HG02884 (cell line): ENCODE measurements at regions not wholly inside any gene's neighbourhood (a gene's known extent, or its start where the extent isn't known, plus 50 kb on each side); places are given as distances from the start of the nearest gene placed in this dataset.

Source experiments
- ATAC-seq: cut with Tn5 transposase; IDR thresholded peaks from one replicate; pipeline ENCODE4 v1.9.1; 2021; ENCODE audit warnings: mild to moderate bottlenecking, moderate library complexity; ENCODE audit not compliant: unreplicated experiment

GRCh38 chr2:21386666-21387065 is 262.9 kb downstream of the TDRD15 start:
- no peak for ATAC-seq

DNA sequence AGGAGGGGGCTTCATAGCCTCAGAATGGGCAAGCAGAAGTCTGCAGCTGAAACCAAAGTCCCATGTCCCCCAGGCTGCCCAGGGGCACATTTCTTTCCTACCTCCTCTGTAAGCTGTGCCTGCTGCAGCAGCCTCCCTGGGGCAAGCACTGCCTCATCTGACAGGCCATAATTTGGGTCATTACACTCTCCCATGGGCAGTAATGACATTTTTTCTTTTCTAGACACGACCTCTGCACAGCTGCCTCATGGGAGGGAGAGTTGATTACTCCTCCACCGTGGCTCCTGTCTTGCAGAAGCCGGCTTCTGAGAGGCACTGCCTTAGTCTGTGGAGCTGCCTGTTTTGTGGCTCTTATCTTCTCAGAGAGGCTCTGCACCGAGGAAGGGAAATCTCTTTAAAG is 268.9 kb downstream of the TDRD15 start:
- ATAC-seq: no peak

- ATAC-seq: no peak
Measured at GRCh38 chr2:21393173-21393572, 269.4 kb downstream of the TDRD15 start.

- ATAC-seq: no peak
Measured at GRCh38 chr2:21395366-21395765, 271.6 kb downstream of the TDRD15 start.

GRCh38 chr2:21396252-21396651 is 272.5 kb downstream of the TDRD15 start:
- no peak for ATAC-seq

GRCh38 chr2:21401022-21401698 is 277.4 kb downstream of the TDRD15 start:
- no peak for ATAC-seq

DNA sequence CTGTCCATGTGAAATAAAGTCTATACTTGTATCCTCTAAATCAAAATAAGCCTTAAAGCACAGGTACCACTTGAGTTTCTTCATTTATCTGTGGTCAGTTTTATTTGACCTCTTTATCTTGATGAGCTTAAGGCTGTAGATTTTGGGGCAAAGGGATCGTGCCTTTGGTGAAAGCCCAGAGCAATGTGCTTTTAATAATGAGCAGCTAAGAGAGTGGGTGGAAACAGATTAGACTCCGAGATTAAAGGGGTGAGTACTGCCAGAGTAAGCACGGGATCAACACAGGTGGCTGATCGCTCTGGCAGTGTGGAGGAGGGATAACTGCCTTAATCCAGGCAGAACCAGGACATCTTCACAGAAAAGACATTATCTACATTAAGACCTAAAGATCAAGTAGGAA is 280.4 kb downstream of the TDRD15 start:
- no peak for ATAC-seq

DNA sequence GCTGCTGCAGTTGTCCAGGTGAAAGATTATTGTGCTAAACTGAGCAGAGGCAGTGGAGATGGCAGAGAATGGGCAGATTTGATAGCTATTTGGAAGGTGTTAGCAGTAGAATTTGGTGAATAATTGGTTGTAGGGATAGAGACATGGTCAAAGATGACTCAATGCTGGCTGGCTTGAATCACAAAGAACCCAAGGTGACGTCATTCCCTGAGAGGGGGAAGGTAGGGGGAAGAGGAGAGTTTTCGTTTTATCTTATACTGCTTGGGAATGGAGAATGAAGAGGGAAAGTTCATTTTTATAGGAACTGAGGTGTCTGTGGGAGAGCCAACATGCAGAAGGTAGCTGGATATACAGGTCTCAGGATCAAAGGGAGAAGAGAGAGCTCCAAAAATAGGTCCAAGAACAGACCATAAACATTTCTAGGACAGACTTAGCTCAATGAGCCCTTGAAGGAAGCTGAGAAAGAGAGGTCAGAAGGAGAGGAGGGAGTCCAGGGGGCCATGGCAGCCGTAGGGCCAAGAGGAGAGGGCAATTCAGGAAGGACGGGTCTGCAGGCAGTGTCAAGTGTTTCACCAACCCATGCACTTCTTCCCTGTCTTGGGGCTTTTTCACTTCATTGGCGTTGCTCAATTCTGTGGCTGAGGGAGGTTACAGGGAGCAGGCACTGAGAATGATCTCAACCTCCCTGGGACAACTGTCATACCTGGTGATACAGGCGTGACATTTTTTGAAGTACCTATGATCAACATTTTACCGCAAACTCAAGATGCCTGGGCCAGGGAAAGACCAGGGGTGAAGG is 281.3 kb downstream of the TDRD15 start:
- no peak for ATAC-seq

DNA sequence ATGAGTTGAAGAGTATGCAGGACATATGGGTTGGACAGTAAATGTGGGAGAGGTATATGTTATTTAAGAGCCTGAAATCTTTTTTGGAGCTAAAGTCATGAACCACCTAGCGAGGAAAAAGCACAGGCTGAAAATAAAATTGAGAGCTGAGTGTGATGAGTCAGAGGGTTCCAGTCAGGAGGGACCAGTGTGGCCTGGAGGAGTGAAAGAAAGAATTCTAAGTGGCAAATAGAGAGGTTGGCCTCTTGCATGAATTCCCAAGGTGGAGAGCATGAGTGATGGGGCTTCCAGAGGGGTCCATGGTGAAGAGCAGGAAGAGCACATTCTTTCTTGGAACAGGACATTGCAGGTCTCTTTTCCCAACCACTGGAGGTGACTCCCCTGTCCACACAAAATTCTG is 282.6 kb downstream of the TDRD15 start:
- no peak for ATAC-seq

GRCh38 chr2:21406911-21407310 is 283.1 kb downstream of the TDRD15 start:
- no peak for ATAC-seq

DNA sequence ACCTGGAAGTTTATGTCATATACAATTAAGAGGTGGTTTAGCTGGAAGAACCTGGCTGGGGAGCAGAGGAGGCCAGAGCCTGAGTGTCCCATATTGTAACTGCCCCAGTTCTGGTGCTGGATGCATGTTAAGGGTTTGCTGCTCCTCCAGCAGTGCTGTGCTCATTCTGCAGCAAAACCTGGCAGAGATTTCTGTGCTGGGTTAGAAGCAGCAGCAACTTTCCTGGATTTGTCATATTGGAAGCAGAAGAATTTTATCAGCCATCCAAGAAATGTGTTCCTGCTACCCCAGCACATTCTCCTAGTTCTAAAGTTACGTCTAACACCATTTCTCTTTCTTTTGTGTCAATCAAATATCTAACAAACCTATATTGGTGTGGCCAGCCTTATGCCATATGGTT is 284.1 kb downstream of the TDRD15 start:
- no peak for ATAC-seq

GRCh38 chr2:21411741-21412140 is 288.0 kb downstream of the TDRD15 start:
- no peak for ATAC-seq

DNA sequence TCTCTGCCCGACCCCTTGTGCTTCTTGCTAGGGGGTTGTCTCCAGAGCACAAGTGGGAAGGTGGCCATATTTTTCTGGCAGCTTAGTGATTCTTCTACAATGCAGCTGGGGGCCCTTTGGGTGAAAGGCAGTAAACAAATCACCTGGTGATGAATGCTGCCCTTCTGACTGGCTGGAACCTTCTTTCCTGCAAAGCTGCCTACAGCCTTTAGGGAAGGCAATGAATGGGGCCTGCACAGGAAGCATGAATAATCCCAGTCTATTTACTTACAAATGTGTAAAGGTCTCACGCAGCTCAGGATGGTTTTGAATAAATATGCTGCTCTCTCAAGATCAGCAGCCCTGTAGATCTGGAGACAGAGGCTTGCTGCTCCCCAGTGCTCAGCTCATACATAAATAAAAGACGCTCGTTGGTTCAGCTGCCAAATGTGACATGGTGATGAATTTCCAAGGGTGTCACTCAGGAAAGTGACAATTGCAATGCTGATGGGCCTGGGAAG is 289.2 kb downstream of the TDRD15 start:
- ATAC-seq: no peak

DNA sequence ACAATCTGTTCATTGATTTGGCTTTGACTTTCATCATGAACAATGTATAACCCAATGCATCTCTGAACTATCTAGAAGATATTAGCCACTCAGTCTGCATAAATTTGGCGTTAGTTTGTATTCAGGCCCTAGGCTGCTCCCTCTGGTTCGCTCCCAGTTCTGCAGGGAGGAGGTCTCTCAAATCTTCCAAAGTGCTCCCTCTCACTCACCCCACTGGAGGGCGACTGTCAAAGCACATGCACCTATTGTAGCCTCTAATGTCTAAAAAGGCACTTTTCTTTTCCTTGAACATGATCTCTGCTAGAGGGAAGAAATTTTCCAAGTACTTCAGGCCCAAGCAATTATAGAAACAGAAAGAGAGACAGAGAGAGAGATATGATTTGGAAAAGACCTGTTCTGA is 291.5 kb downstream of the TDRD15 start:
- ATAC-seq: no peak

DNA sequence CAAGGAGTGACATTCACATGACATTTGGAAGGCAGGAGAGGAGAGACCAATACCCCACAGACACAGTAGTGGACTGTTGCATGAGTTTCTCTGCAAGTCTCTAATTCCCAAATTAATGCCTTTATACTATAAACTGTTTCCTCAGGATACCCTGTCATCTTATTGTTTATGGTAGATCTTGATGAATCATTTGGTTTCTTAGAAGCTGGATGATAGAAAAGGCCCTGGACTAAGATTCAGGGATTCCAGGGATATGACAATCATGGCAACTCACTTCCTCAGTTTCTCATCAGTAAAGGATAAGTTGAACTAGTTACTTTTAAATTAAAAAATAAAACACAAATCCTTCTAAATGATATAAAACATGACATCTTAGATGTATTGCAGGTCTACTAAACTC is 292.5 kb downstream of the TDRD15 start:
- ATAC-seq: no peak

- ATAC-seq: no peak
Measured at GRCh38 chr2:21418456-21418855, 294.7 kb downstream of the TDRD15 start.

DNA sequence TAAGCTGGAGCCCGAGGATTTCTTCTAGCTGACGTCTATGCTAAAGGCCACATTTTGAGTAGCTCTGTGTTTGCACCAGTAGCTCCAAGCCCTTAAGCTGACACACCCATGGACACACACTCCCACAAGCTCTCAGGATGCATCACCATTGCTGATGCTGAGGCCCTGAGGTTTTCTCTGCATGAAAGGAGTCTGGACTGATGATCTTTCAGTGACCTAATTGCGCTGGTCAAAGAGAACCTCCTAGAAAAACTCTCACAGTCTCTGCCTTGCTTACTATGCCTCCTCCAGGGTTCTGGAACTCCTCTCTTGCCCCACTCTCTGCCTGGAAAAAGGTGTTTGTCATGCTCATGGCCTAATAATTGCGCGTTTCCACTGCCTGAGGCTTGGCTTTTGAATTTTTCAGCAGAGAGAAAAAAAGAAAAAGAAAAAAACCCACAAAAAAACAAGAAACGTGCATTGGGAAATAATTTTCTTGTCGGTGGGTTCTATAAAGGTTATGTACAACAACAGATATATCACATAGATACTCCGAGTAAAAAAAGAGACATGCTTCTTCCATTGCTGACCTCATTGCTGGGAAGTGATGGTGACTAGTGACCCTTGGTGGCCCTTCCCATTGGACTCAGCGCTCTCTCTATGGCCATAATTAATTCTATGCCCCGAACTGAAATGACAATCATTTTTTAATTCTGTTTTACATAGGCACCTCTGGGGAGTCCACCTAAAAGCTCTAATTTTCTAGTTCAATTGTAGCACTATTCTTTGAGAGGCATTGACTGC is 297.0 kb downstream of the TDRD15 start:
- ATAC-seq: no peak

DNA sequence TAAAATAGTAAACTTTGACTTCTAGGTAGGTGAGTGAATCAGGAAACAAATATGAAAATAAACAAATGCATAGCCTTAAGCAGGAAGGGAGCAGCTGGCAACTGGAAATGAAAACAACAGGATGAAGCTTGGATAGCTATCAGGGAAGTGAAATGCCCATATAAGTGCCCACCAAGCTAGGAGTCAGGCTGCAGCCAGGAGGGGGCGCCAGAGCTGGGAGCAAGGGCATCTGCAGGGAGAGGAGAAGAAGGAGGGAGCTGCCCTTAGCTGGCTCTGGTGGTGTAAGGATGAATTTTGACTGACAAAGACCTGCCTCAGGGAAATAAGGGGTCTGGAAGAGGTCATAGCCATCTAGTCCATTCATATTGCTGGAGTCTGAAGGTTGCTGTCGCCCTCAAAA is 298.3 kb downstream of the TDRD15 start:
- ATAC-seq: peak; percentile 67

- no peak for ATAC-seq
Measured at GRCh38 chr2:21422724-21423522, 299.2 kb downstream of the TDRD15 start.

DNA sequence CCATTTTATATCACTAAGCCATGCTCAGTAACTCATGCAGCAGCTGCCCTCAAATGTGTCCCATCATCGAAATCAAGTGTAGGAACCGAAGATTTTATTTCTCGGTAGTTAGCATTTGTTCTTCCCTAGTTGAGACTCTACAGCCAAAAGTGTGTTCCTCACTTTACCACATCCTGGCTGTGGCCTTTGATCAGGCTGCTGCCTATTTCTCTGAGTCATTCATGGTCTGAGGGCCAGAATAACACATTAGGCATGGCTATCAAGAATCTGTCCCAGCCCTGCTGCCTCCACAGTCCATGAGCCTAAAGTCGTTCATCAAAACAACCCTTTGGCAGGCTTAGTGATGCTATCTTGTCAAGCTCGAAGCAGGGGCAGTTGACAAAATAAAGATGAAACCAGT is 300.1 kb downstream of the TDRD15 start:
- no peak for ATAC-seq

- ATAC-seq: no peak
Measured at GRCh38 chr2:21424375-21424774, 300.6 kb downstream of the TDRD15 start.
